NT2/D1 (cell line): ENCODE measurements at regions not wholly inside any gene's neighbourhood (a gene's known extent, or its start where the extent isn't known, plus 50 kb on each side); places are given as distances from the start of the nearest gene placed in this dataset.

Experiments
- DNase-seq: peaks from one replicate; pipeline ENCODE4 v3.0.0-alpha.2; 2011; ENCODE audit warnings: low read depth, low spot score
- H3K27me3 ChIP-seq: 2 replicates; pipeline ENCODE4 v1.6.0; 2011; ENCODE audit warnings: mild to moderate bottlenecking; ENCODE audit not compliant: insufficient read length, insufficient read depth
- H3K36me3 ChIP-seq: 2 replicates; pipeline ENCODE4 v1.6.1; 2011; ENCODE audit warnings: mild to moderate bottlenecking, low read length, mixed read lengths; ENCODE audit not compliant: insufficient read depth, insufficient read length
- H3K4me1 ChIP-seq: 2 replicates; pipeline ENCODE4 v1.5.1; 2011; ENCODE audit not compliant: insufficient read depth, insufficient read length
- H3K4me3 ChIP-seq: 2 replicates; pipeline ENCODE4 v1.5.1; 2011; ENCODE audit warnings: low read depth; ENCODE audit not compliant: insufficient read length
- H3K9ac ChIP-seq: 2 replicates; pipeline ENCODE4 v1.6.0; 2011; ENCODE audit warnings: low read depth; ENCODE audit not compliant: insufficient read length
- H3K9me3 ChIP-seq: 2 replicates; pipeline ENCODE4 v1.5.1; 2011; ENCODE audit warnings: mild to moderate bottlenecking, low read length; ENCODE audit not compliant: insufficient read depth
- SUZ12 ChIP-seq: IDR thresholded peaks from 2 replicates; pipeline ENCODE4 v1.6.1; 2011; ENCODE audit not compliant: insufficient read length, insufficient read depth; ENCODE audit errors: extremely low read depth
- YY1 ChIP-seq: IDR thresholded peaks from 2 replicates; pipeline ENCODE4 v1.6.1; 2011; ENCODE audit not compliant: insufficient read length, insufficient read depth
- ZNF274 ChIP-seq: IDR thresholded peaks from 2 replicates; pipeline ENCODE4 v1.6.1; 2011; ENCODE audit warnings: mild to moderate bottlenecking, low read depth, low read length

- no peak for DNase-seq
- H3K9ac ChIP-seq = no peak overlapping the region
- H3K4me3 ChIP-seq = no peak overlapping the region
- H3K36me3 ChIP-seq = no peaks in the 10 kb centered on the region
- TF ChIP-seq YY1 = no peak
- TF ChIP-seq ZNF274 = no peak
- TF ChIP-seq SUZ12 = no peak
- H3K27me3 ChIP-seq = no peaks in the 10 kb centered on the region
- no peaks in the 10 kb centered on the region for H3K9me3 ChIP-seq
- H3K4me1 ChIP-seq = no peaks in the 10 kb centered on the region
These were observed 616.3 kb upstream of the MAN1A1 start for GRCh38 chr6:119965900-119966299.

GRCh38 chr6:119965008-119965407, 615.4 kb upstream of the MAN1A1 start:
- Histone ChIP-seq H3K9me3 (no peaks in the 10 kb centered on the region), H3K36me3 (no peaks in the 10 kb centered on the region), H3K27me3 (no peaks in the 10 kb centered on the region), H3K4me3 (no peak overlapping the region), H3K4me1 (no peaks in the 10 kb centered on the region), H3K9ac (no peak overlapping the region)
- no peak for DNase-seq
- TF ChIP-seq SUZ12 = no peak
- no peak for TF ChIP-seq YY1
- TF ChIP-seq ZNF274 = no peak

DNA sequence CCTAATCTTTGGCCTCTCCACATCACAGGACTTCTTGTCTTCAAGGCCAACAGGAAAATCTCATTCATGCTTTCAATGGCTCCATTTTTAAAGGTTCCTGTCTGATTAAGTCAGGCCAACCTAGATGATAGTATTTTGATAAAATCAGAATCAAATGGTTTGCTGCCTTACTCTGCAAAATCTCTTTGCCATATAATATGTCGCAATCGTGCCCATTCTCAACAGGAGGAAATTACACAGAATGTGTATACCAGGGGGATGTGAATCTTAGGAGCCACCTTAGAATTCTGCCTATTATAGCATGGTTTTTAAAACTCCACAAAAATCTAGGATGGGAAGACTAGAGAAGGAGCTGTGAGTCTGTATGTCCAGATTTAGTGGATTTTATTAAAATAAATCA, 612.9 kb upstream of the MAN1A1 start:
- no peak for DNase-seq
- no peaks in the 10 kb centered on the region for H3K27me3 ChIP-seq
- no peak overlapping the region for H3K9ac ChIP-seq
- no peak for TF ChIP-seq ZNF274
- no peak for TF ChIP-seq SUZ12
- no peak for TF ChIP-seq YY1
- H3K4me3 ChIP-seq = no peak overlapping the region
- H3K9me3 ChIP-seq = no peaks in the 10 kb centered on the region
- H3K4me1 ChIP-seq = no peaks in the 10 kb centered on the region
- H3K36me3 ChIP-seq = no peaks in the 10 kb centered on the region

DNA sequence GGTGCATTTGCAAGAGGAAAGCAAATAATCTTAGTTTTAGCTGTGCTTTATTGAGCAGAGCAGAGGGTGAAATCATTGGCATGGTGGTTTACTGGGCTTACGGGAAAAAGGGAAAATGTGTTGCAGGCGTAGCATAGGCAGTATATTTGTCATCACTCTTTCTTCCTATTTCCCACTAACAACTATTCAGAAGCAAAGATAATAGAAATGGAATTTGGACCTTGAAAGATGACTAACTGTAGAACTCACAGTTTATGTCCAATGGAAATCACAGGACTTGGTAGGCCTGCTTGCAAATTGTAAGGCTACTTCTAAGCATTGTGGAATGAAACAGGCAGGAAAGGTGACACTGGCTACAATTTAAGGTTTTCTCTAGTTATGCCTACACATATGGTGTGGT, 611.9 kb upstream of the MAN1A1 start:
- no peak overlapping the region for H3K4me3 ChIP-seq
- TF ChIP-seq SUZ12 (no peak), ZNF274 (no peak), YY1 (no peak)
- H3K27me3 ChIP-seq = no peaks in the 10 kb centered on the region
- no peak overlapping the region for H3K9ac ChIP-seq
- H3K9me3 ChIP-seq = no peaks in the 10 kb centered on the region
- no peak for DNase-seq
- no peaks in the 10 kb centered on the region for H3K36me3 ChIP-seq
- no peaks in the 10 kb centered on the region for H3K4me1 ChIP-seq

- H3K27me3 ChIP-seq = no peaks in the 10 kb centered on the region
- TF ChIP-seq SUZ12 = no peak
- no peak for TF ChIP-seq YY1
- no peak for TF ChIP-seq ZNF274
- DNase-seq = no peak
- H3K9me3 ChIP-seq = no peaks in the 10 kb centered on the region
- no peaks in the 10 kb centered on the region for H3K4me1 ChIP-seq
- no peaks in the 10 kb centered on the region for H3K36me3 ChIP-seq
- no peak overlapping the region for H3K4me3 ChIP-seq
- no peak overlapping the region for H3K9ac ChIP-seq
These were observed 610.9 kb upstream of the MAN1A1 start for GRCh38 chr6:119960456-119960855.

GRCh38 chr6:119960036-119960435, 610.5 kb upstream of the MAN1A1 start:
- Histone ChIP-seq H3K36me3 (no peaks in the 10 kb centered on the region), H3K9me3 (no peaks in the 10 kb centered on the region), H3K27me3 (no peaks in the 10 kb centered on the region), H3K4me1 (no peaks in the 10 kb centered on the region), H3K9ac (no peak overlapping the region), H3K4me3 (no peak overlapping the region)
- DNase-seq = no peak
- TF ChIP-seq ZNF274 (no peak), YY1 (no peak), SUZ12 (no peak)

GRCh38 chr6:119957195-119957594, 607.6 kb upstream of the MAN1A1 start:
- peak; percentile 16 for DNase-seq
- H3K4me1 ChIP-seq = no peaks in the 10 kb centered on the region
- TF ChIP-seq YY1 = no peak
- TF ChIP-seq ZNF274 = no peak
- H3K36me3 ChIP-seq = no peaks in the 10 kb centered on the region
- no peaks in the 10 kb centered on the region for H3K9me3 ChIP-seq
- no peak overlapping the region for H3K4me3 ChIP-seq
- H3K9ac ChIP-seq = no peak overlapping the region
- no peaks in the 10 kb centered on the region for H3K27me3 ChIP-seq

DNA sequence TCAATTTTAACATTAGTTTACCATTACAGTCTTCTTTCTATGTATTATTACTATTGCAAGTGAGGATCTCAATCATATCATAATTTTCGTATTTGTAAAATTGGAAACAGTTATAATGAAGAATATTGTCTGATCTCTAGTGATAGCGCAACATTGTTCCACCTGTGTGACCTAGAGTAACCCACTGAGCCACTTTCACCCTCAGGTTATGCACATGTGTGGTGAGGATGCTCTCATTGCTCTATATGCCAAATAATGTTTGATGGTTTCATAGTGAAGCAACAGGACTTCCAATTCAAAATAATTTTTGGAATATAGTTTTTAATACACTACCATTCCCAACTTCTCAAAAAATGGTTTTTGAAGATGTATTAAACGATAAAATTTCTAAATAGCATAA, 603.1 kb upstream of the MAN1A1 start:
- Histone ChIP-seq H3K9me3 (peaks cover 7% of the 10 kb centered on the region; the same call in 1 of the 2 replicates), H3K36me3 (no peaks in the 10 kb centered on the region), H3K4me1 (no peaks in the 10 kb centered on the region), H3K9ac (no peak overlapping the region), H3K4me3 (no peak overlapping the region), H3K27me3 (no peaks in the 10 kb centered on the region)
- TF ChIP-seq YY1 (no peak), ZNF274 (no peak), SUZ12 (no peak)
- no peak for DNase-seq
